ENCODE measurements at regions not wholly inside any gene's neighbourhood (a gene's known extent, or its start where the extent isn't known, plus 50 kb on each side); places are given as distances from the start of the nearest gene placed in this dataset.

GRCh38 chr16:65991149-65991701 lies 375.3 kb upstream of the CDH5 start:
- no peak overlapping the region for H3K4me3 ChIP-seq (ENCODE audit: low read depth, low read length)
- TF ChIP-seq, protein P1, sequence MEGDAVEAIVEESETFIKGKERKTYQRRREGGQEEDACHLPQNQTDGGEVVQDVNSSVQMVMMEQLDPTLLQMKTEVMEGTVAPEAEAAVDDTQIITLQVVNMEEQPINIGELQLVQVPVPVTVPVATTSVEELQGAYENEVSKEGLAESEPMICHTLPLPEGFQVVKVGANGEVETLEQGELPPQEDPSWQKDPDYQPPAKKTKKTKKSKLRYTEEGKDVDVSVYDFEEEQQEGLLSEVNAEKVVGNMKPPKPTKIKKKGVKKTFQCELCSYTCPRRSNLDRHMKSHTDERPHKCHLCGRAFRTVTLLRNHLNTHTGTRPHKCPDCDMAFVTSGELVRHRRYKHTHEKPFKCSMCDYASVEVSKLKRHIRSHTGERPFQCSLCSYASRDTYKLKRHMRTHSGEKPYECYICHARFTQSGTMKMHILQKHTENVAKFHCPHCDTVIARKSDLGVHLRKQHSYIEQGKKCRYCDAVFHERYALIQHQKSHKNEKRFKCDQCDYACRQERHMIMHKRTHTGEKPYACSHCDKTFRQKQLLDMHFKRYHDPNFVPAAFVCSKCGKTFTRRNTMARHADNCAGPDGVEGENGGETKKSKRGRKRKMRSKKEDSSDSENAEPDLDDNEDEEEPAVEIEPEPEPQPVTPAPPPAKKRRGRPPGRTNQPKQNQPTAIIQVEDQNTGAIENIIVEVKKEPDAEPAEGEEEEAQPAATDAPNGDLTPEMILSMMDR (IDR thresholded peaks at IDR 0.05; ENCODE audit: borderline replicate concordance, insufficient read depth, low read depth, low read length) = no peak

GRCh38 chr16:65989861-65990604 lies 376.5 kb upstream of the CDH5 start:
- TF ChIP-seq, protein P1 (IDR thresholded peaks at IDR 0.05; ENCODE audit: borderline replicate concordance, insufficient read depth, low read depth, low read length) = no peak
- H3K4me3 ChIP-seq (ENCODE audit: low read depth, low read length) = no peak overlapping the region

GRCh38 chr16:65988024-65988595 lies 378.4 kb upstream of the CDH5 start:
- H3K4me3 ChIP-seq (ENCODE audit: low read depth, low read length) = no peak overlapping the region
- TF ChIP-seq, protein P1 (IDR thresholded peaks at IDR 0.05; ENCODE audit: borderline replicate concordance, insufficient read depth, low read depth, low read length) = no peak

GRCh38 chr16:65984296-65984695 lies 382.2 kb upstream of the CDH5 start:
- TF ChIP-seq, protein P1 (IDR thresholded peaks at IDR 0.05; ENCODE audit: borderline replicate concordance, insufficient read depth, low read depth, low read length) = no peak

GRCh38 chr16:65981057-65981456 lies 385.4 kb upstream of the CDH5 start:
- TF ChIP-seq, protein P1 (IDR thresholded peaks at IDR 0.05; ENCODE audit: borderline replicate concordance, insufficient read depth, low read depth, low read length) = no peak
- H3K4me3 ChIP-seq (ENCODE audit: low read depth, low read length) = no peak overlapping the region

More at GRCh38 chr16:65984296-65984695, 382.2 kb upstream of the CDH5 start:
- H3K4me3 ChIP-seq (ENCODE audit: low read depth, low read length) = no peak overlapping the region

DNA sequence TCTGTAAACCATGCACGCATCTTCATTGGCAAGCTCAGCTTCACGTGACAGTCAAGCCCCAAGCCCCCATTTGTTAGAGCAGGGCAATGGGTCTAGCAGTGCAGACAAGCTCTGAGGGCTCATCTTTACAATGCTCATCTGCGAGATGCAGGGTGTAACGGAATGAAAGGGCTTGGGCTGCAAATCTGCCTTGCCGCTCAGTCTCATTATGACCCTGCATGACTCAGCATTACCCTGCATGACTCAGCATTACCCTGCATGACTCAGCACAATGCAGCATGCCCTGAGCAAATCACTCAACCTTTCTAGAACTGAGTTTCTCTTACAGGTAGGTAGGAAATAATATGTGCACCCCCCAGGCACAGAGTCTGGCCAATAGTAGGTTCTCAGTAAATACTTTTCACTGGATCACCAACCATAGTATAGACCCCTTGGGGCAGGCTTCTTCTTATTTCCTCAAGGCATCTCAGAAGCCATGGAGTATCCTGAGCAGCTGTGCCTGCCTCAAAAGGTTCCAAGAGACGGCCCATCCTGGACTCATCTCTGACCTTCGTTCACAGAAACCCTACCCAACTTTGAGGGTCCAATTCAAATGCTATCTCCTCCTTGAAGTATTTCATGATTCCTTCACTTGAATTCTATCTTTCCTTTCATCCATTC lies 391.3 kb upstream of the CDH5 start:
- TF ChIP-seq, protein P1 (IDR thresholded peaks at IDR 0.05; ENCODE audit: borderline replicate concordance, insufficient read depth, low read depth, low read length) = no peak
- H3K4me3 ChIP-seq (ENCODE audit: low read depth, low read length) = no peak overlapping the region

Measured in GM12875 (cell line).